ENCODE measurements at regions not wholly inside any gene's neighbourhood (a gene's known extent, or its start where the extent isn't known, plus 50 kb on each side); places are given as distances from the start of the nearest gene placed in this dataset.

DNA sequence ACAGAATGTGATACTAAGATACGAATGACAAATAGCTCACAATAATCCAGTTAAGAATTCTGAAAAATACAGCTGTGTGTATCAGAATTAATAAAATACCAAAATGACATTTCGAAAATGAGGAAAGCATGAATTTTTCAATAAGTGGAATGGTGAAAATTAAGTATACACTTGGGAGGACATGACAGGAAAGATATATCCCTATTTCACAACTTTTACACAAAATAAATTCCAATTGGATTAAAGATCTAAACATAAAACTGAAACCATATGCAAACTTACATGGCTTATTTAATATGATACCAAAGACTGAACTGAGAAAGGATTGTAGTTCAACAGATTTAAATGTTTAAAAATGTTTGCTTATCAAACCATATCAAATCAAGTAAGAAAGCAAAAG lies 510.4 kb upstream of the ADAMTS5 start:
- H3K4me3 ChIP-seq (ENCODE audit: low read depth, low read length): no peak overlapping the region
- DNase-seq (ENCODE audit: low read depth): no peak
- TF ChIP-seq CTCF (IDR thresholded peaks at IDR 0.05; ENCODE audit: low read depth, low read length): no peak
- no peak for TF ChIP-seq POLR2A (IDR thresholded peaks at IDR 0.05; ENCODE audit: extremely low read depth, insufficient read length)
- no peak for TF ChIP-seq MYC (IDR thresholded peaks at IDR 0.05; ENCODE audit: low read depth, low read length)
- TF ChIP-seq, protein P1, sequence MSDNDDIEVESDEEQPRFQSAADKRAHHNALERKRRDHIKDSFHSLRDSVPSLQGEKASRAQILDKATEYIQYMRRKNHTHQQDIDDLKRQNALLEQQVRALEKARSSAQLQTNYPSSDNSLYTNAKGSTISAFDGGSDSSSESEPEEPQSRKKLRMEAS (IDR thresholded peaks at IDR 0.05; ENCODE audit: low read depth, low read length): no peak

DNA sequence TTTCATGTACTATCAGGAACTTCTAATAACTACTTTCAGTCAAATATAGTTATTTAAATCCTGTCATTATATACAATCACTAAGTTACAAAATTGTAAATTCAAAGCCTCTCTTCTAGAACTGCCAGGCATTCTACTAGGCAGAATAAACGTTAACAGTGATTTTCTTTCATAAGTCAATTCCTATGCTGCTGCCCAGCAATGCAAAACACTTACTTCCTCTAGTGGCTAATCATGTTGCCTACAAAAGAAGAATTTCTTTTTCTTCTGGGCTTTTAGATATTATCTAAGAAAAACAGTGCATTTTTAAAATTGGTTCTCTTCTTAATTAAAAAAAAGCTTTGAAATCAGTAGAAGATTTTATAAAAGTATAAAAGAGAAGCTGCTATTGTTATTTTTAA lies 509.8 kb upstream of the ADAMTS5 start:
- TF ChIP-seq, protein P1 (IDR thresholded peaks at IDR 0.05; ENCODE audit: low read depth, low read length): no peak
- TF ChIP-seq MYC (IDR thresholded peaks at IDR 0.05; ENCODE audit: low read depth, low read length) (no peak), POLR2A (IDR thresholded peaks at IDR 0.05; ENCODE audit: extremely low read depth, insufficient read length) (no peak), CTCF (IDR thresholded peaks at IDR 0.05; ENCODE audit: low read depth, low read length) (no peak)
- no peak for DNase-seq (ENCODE audit: low read depth)
- no peak overlapping the region for H3K4me3 ChIP-seq (ENCODE audit: low read depth, low read length)

- no peak for TF ChIP-seq CTCF (IDR thresholded peaks at IDR 0.05; ENCODE audit: low read depth, low read length)
- TF ChIP-seq MYC (IDR thresholded peaks at IDR 0.05; ENCODE audit: low read depth, low read length): no peak
- TF ChIP-seq POLR2A (IDR thresholded peaks at IDR 0.05; ENCODE audit: extremely low read depth, insufficient read length): no peak
- TF ChIP-seq, protein P1 (IDR thresholded peaks at IDR 0.05; ENCODE audit: low read depth, low read length): no peak
- DNase-seq (ENCODE audit: low read depth): no peak
Observed at GRCh38 chr21:27475363-27475955, 508.6 kb upstream of the ADAMTS5 start.

GRCh38 chr21:27467366-27467765 lies 500.5 kb upstream of the ADAMTS5 start:
- no peak for DNase-seq (ENCODE audit: low read depth)
- TF ChIP-seq MYC (IDR thresholded peaks at IDR 0.05; ENCODE audit: low read depth, low read length) (no peak), POLR2A (IDR thresholded peaks at IDR 0.05; ENCODE audit: extremely low read depth, insufficient read length) (no peak), CTCF (IDR thresholded peaks at IDR 0.05; ENCODE audit: low read depth, low read length) (no peak)
- TF ChIP-seq, protein P1 (IDR thresholded peaks at IDR 0.05; ENCODE audit: low read depth, low read length): no peak

More at GRCh38 chr21:27475363-27475955, 508.6 kb upstream of the ADAMTS5 start:
- H3K4me3 ChIP-seq (ENCODE audit: low read depth, low read length): no peak overlapping the region

DNA sequence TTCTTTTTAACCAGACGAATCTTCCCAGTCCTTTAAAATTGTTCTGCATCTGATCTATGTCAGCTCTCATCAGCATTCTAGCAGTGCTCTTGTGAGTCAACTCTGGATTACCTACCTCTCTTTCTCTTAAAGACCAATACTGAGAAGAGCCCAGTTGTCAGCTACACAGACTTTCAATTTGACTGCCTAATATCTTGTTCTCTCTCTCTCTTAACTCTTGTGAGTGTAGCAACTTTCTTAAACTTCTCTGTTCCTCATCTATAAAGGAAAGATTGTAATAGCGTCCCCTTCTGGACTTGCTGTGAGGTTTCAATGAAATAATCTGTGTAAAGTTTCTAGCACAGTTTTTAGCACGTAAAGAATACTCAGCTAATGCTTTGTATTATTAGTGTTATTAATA lies 499.3 kb upstream of the ADAMTS5 start:
- no peak overlapping the region for H3K4me3 ChIP-seq (ENCODE audit: low read depth, low read length)
- TF ChIP-seq CTCF (IDR thresholded peaks at IDR 0.05; ENCODE audit: low read depth, low read length) (peak; percentile 18), MYC (IDR thresholded peaks at IDR 0.05; ENCODE audit: low read depth, low read length) (no peak)
- peak; percentile 1 for DNase-seq (ENCODE audit: low read depth)

More at GRCh38 chr21:27467366-27467765, 500.5 kb upstream of the ADAMTS5 start:
- H3K4me3 ChIP-seq (ENCODE audit: low read depth, low read length): no peak overlapping the region

- H3K4me3 ChIP-seq (ENCODE audit: low read depth, low read length): no peak overlapping the region
- DNase-seq (ENCODE audit: low read depth): no peak
- TF ChIP-seq MYC (IDR thresholded peaks at IDR 0.05; ENCODE audit: low read depth, low read length) (no peak), CTCF (IDR thresholded peaks at IDR 0.05; ENCODE audit: low read depth, low read length) (no peak), POLR2A (IDR thresholded peaks at IDR 0.05; ENCODE audit: extremely low read depth, insufficient read length) (no peak)
- TF ChIP-seq, protein P1 (IDR thresholded peaks at IDR 0.05; ENCODE audit: low read depth, low read length): no peak
Observed at GRCh38 chr21:27464648-27465047, 497.8 kb upstream of the ADAMTS5 start.

Measured in NB4 (cell line).